GM19455 (cell line): ENCODE measurements at regions not wholly inside any gene's neighbourhood (a gene's known extent, or its start where the extent isn't known, plus 50 kb on each side); places are given as distances from the start of the nearest gene placed in this dataset.
"Not testable (repeated sequence)": the region's sequence is repeated elsewhere in the genome, so short reads cannot be mapped to it uniquely, and the experiment has no call there.

Source experiments
- ATAC-seq: cut with Tn5 transposase; IDR thresholded peaks from one replicate; pipeline ENCODE4 v1.9.1; 2021; ENCODE audit not compliant: unreplicated experiment

- no peak for ATAC-seq
Observed at GRCh38 chr4:188911199-188911598, 772.0 kb downstream of the TRIML1 start.

DNA sequence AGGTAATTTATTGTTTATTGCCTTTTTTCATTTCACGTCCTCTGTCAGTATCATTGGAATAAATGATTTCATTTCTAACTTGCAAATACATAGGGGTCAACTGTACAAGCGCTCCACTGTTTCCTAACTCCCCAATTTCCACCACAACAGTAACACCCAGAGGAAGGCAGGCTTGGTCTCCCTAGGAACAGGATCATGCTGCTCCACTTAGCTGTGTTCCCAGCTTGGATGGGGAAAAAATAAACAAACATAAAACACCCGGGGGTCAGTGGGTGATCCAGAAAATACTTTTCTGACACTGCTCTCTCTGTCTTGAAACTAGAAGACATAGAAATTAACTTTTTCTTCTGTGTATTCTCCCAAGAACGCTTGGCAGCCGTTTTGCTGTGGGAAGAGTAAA, 772.5 kb downstream of the TRIML1 start:
- ATAC-seq = no peak

DNA sequence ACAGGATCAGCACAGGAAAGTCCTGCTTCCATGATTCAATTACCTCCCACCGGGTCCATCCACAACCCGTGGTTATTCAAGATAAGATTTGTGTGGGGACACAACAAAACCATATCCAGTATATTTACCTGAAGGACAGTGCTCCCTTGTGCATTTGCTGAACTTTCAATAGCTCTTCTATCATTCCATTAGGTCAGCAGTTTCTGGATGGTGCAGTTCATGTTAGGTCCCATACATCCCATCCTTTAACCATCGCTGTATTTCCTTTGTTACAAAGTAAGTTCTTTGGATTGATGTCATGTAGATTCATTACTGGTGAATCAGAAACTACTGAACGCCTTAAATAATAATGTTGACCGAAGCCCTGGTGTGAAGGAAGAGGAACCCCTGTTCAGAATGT, 775.9 kb downstream of the TRIML1 start:
- no peak for ATAC-seq

GRCh38 chr4:188918787-188919186, 779.5 kb downstream of the TRIML1 start:
- no peak for ATAC-seq

GRCh38 chr4:188930822-188931221, 791.6 kb downstream of the TRIML1 start:
- no peak for ATAC-seq

DNA sequence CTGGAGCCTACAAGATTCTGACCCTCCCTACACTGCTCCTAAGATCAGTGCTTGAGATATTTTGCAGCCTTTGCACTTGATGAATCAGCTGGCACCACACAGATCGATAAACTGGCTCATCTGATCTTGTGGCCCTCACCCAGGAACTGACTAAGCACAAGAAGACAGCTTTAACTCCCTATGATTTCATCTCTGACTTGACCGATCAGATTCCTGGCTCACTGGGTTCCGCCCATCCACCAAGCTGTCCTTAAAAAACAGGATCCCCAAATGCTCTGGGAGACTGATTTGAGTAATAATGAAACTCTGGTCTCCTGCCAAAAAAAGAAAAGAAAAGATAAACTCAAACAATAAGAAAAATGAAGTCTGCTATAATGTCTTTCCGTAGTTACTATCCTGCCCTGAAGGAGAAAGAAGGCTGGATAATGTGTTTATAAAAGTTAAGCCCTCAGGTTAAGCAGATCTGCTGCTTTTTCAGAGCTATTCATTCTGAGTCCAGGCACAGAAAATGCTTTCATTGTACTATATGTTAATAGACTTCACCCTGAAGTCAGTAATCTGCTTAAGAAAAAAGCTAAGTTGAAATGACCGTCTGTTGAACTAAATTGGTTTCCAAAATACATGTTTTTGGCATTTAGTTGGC, 795.2 kb downstream of the TRIML1 start:
- ATAC-seq = no peak

DNA sequence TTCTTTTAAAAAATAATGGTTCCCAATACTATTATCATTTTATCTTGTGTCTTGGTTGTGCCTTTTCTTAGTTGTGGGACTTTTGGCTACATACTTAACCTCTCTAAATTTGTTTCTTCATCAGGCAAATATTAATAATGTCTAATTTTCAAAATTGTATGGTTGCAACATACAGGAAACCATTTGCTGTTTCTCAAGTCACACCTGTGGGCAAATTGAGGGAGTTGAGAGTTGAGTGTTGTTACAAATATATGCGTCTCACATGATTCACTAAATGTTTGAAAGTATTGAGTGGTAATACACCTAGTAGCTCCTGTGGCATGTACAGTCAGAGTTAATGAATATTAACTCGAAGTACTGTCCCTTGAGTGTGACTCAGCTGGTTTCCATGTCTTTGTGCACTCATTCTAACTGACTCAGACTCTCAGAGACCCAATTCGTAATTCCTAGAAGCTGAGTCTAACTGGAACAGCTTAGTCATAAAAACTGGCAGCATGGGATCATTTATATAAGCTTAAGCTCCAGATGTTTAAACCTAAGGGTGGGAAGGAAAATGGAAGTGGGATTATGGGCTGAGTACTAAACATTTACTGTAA, 802.4 kb downstream of the TRIML1 start:
- no peak for ATAC-seq

DNA sequence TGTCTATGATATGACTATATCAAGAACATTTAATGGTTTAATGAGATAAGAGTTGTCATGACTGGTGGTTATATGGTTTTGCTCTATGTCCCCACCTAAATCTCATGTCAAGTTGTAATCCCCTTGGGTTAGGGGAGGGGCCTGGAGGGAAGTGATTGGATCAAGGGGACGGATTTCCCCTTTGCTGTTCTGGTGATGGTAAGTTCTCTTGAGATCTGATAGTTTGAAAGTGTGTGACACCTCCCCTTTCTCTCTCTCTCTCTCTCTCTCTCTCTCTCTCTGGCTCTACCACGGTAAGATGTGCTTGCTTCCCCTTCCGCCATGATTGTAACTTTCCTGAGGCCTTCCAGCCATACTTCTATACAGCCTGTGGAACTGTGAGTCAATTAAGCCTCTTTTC, 803.4 kb downstream of the TRIML1 start:
- no peak for ATAC-seq

DNA sequence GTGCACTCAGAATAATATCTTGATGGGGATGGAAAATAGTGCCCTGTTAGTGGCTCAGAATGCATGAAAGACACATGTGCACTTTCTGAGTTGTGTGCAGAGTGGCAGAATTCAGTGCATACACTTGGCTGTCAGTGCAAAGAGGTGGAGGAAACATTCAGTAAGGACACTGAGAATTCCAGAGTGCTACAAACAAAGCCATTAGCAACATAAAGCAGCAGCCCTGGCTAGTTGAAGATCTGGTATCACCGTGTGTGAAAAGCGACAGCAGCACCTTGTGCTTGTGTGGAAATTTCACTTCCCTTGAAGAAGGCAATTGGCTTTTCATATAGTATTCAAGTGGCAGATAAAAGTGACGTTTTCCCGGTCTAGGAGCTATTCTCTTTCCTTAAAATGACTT, 810.4 kb downstream of the TRIML1 start:
- ATAC-seq = no peak

GRCh38 chr4:188955066-188955465, 815.8 kb downstream of the TRIML1 start:
- ATAC-seq = no peak

GRCh38 chr4:188956566-188956965, 817.3 kb downstream of the TRIML1 start:
- no peak for ATAC-seq

DNA sequence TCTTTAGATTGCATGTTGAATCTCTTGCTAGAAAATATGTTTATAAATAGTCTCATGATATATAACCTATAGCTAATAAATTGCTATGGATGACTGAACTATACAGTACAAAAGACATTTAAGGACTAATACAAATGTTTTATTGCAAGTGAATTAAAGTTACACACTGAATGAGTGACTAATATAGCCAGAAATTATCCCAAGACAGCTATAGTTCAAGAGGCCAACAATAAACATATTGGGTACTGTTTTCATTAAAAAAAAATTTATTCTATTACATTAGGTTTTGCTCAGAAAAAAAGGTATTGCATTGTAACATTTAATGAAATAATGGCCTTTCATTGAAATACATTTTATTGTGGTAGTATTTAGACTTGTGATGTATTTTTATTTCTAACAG, 819.1 kb downstream of the TRIML1 start:
- no peak for ATAC-seq

DNA sequence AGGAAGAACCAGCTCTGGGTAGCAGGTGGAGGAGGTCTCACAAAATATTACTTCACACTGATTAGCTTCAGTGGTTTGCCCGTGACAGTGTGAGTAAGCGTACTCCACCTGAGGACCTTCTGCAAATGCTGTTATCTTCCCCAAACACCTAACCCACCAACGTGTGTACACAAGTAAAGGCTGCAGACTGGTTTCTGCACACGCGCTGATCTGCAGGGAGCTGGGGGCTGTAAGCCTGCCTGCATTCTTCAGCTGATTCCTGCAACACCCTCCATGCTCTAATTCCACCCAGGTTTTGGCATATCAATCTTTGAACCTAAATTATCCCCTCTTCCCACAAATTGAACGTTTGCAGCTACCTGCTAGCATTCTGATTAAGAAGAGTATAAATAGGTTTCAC, 820.2 kb downstream of the TRIML1 start:
- ATAC-seq = no peak

DNA sequence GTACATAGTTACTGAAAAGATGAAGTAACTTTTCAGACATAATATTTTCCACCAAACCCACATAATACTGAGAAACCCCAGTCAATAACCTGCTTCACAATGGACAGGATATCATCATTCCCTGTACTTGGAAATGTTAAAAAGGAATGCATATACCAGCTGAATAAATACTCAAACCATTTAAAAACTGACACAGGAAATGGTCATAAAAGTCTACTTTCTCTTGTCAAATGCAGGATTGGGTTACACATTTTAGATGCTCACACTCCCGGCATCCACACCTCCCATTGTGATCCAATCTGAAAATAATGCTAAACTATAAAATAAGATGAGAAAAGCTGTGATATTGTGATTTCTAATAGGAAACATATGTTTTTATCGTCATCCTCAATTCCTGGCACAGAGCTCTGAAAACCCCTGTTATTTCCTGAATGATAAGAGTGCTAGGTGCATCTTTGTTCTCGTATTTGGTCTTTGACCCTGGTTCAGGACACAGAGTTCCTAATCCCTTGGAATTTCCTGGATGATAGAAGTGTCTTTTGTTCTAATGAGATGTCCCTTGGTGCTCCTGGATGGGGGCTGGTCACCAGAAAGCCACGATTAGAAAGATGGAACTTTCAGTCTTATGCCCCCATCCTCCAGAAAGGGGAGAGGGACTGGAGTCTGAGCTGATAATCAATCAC, 821.3 kb downstream of the TRIML1 start:
- no peak for ATAC-seq

DNA sequence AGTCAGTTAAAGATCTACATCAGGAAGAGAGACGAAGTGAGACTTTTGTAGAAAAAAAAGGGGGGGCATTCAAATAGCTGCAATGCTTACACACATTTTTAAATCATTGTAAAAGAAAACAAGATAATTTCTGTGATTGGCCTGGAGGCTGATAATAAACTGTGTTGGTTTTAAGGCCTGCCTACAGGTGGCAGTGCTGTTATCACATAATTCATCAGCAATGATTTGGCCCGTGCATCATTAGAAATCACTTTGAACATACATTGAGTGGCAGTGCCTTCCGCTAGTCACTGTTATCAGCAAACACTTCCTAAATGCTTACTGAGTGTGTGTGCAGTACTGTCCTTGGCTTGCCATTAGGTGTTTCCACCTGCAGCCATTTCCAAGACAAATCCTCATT, 831.9 kb downstream of the TRIML1 start:
- ATAC-seq = no peak

DNA sequence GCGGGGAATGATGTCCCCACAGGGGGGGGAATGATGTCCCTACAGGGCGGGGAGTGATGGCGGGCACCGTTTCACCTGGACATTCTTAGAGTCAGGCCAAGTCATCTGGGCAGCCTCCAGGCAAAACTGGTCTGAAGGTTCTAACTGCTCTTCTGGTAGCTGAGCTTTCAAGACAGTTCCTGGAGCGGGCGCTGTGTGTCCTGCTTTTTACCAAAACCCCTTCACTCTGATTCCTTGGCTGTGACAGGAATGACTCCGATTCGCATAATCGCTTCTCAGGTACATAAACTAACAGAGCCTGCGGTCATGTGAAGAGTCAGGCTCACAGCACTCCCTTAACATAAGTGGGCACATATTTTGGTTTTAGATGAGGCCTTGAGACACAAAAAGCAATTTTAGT, 836.0 kb downstream of the TRIML1 start:
- no peak for ATAC-seq

- no peak for ATAC-seq
Observed at GRCh38 chr4:188976644-188977115, 837.4 kb downstream of the TRIML1 start.

DNA sequence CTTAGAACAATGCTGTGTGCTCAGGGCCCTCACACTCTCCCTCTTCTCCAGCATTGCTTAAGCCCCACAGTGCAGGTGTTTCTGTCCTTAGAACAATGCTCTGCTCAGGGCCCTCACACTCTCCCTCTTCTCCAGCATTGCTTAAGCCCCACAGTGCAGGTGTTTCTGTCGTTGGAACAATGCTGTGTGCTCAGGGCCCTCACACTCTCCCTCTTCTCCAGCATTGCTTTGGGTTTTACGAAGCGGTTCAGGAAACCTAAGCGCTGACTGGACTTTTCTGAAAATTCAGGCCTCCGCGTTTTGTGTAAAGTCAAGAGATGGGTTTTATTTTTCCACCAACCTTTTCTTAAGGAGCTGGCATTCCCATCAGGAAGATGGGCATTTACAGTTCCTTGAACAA, 838.0 kb downstream of the TRIML1 start:
- ATAC-seq = not testable (repeated sequence)

- ATAC-seq = no peak
Observed at GRCh38 chr4:188984518-188984917, 845.3 kb downstream of the TRIML1 start.

DNA sequence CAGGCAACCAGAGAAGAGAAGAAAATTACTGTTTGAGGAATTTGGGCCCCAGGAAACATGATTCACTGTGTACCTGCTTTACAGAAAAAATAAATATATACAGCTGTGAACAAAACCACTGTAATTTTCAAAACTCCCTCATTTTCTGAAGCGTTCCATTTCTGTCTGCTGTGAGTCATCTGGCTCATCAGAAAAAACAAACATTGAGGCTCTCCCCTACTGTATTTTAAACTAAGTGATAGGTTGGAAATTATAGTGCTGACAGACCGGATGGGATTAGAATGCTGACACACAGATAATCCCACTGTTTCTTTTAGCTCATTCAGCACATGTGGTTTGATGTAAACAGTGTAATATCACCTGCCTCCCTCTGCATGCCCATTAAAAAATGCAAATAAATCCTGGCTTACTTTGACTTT, 847.0 kb downstream of the TRIML1 start:
- ATAC-seq = no peak

DNA sequence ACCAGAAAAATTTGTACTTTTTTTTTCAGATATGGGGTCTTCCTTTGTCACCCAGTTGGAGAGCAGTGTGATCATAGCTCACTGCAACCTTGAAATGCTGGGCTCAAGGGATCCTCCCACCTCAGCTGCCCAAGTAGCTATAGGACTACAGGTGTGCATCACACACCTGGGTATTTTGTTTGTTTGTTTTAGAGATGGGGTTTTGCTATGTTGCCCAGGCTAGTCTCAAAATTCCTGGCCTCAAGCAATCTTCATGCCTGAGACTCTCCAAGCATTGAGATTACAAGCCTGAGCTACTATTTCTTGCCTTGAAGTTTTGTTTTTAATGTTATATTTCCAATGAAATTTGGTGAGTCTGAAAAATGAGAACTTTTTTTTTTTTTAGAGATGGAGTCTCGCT, 847.8 kb downstream of the TRIML1 start:
- no peak for ATAC-seq

DNA sequence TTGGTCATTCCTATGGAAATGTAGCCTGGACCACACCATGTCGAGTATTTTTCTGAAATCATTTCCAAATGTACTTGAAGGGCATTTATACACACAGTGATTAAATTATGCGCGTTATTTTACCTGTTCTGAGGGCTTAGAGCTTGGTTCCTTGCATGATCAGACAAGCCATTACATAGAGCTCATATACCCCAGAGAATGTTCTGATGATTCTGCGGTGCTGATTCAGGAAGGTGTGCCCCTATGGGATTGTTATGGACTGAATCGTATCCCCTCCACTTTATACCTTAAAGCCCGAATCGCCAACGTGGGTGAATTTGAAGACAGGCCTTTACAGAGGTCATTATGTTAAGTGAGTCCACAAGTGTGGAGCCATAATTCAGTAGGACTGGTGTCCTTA, 848.9 kb downstream of the TRIML1 start:
- no peak for ATAC-seq
